ENCODE measurements at regions not wholly inside any gene's neighbourhood (a gene's known extent, or its start where the extent isn't known, plus 50 kb on each side); places are given as distances from the start of the nearest gene placed in this dataset.

- no peak for DNase-seq (ENCODE audit: extremely low read depth in 1 of 11, low read depth in 9 of 11, low spot score in 4 of 11)
Measured at GRCh38 chr11:115580927-115581680, 76.9 kb upstream of the CADM1 start.

- no peak for DNase-seq (ENCODE audit: extremely low read depth in 1 of 11, low read depth in 9 of 11, low spot score in 4 of 11)
Measured at GRCh38 chr11:115580416-115580815, 76.2 kb upstream of the CADM1 start.

- no peak for DNase-seq (ENCODE audit: extremely low read depth in 1 of 11, low read depth in 9 of 11, low spot score in 4 of 11)
Measured at GRCh38 chr11:115579181-115579825, 75.1 kb upstream of the CADM1 start.

- no peak for DNase-seq (ENCODE audit: extremely low read depth in 1 of 11, low read depth in 9 of 11, low spot score in 4 of 11)
Measured at GRCh38 chr11:115578275-115578674, 74.1 kb upstream of the CADM1 start.

- no peak for DNase-seq (ENCODE audit: extremely low read depth in 1 of 11, low read depth in 9 of 11, low spot score in 4 of 11)
Measured at GRCh38 chr11:115577701-115578100, 73.5 kb upstream of the CADM1 start.

- no peak for DNase-seq (ENCODE audit: extremely low read depth in 1 of 11, low read depth in 9 of 11, low spot score in 4 of 11)
Measured at GRCh38 chr11:115576606-115577380, 72.6 kb upstream of the CADM1 start.

GRCh38 chr11:115572551-115572950, 68.3 kb upstream of the CADM1 start:
- no peak for DNase-seq (ENCODE audit: extremely low read depth in 1 of 11, low read depth in 9 of 11, low spot score in 4 of 11)

- DNase-seq (ENCODE audit: extremely low read depth in 1 of 11, low read depth in 9 of 11, low spot score in 4 of 11): no peak
Measured at GRCh38 chr11:115566180-115566764, 62.1 kb upstream of the CADM1 start.

- DNase-seq (ENCODE audit: extremely low read depth in 1 of 11, low read depth in 9 of 11, low spot score in 4 of 11): no peak
Measured at GRCh38 chr11:115564851-115565250, 60.6 kb upstream of the CADM1 start.

- no peak for DNase-seq (ENCODE audit: extremely low read depth in 1 of 11, low read depth in 9 of 11, low spot score in 4 of 11)
Measured at GRCh38 chr11:115561116-115561515, 56.9 kb upstream of the CADM1 start.

GRCh38 chr11:115558635-115559034, 54.4 kb upstream of the CADM1 start:
- DNase-seq (ENCODE audit: extremely low read depth in 1 of 11, low read depth in 9 of 11, low spot score in 4 of 11): no peak

- DNase-seq (ENCODE audit: extremely low read depth in 1 of 11, low read depth in 9 of 11, low spot score in 4 of 11): no peak
Measured at GRCh38 chr11:115557681-115558080, 53.5 kb upstream of the CADM1 start.

GRCh38 chr11:115556984-115557383, 52.8 kb upstream of the CADM1 start:
- no peak for DNase-seq (ENCODE audit: extremely low read depth in 1 of 11, low read depth in 9 of 11, low spot score in 4 of 11)

GRCh38 chr11:115555336-115556090, 51.3 kb upstream of the CADM1 start:
- no peak for DNase-seq (ENCODE audit: extremely low read depth in 1 of 11, low read depth in 9 of 11, low spot score in 4 of 11)

Measured in renal cortex interstitium (tissue), 11 donors.